GM12878 (cell line): ENCODE measurements at regions not wholly inside any gene's neighbourhood (a gene's known extent, or its start where the extent isn't known, plus 50 kb on each side); places are given as distances from the start of the nearest gene placed in this dataset.
A peak's percentile ranks its signal among the peaks of the same experiment; 100 is the strongest.

Experiments used
- ATAC-seq: fragments of 200-7000 bp; cut with Tn5 transposase; 3 replicates; pipeline ENCODE4 v1.9.1; 2020; ENCODE audit warnings: mild to moderate bottlenecking, moderate library complexity
- BruUV-seq: library from RNA; stranded (reverse); fragments of 400-500 nt; replicated peaks from 2 replicates; lab custom pipeline; 2021; lab: Mats Ljungman, UMichigan
- CTCF ChIA-PET: fragments of 300-600 bp; sonication (Branson Sonifier 250); formaldehyde crosslinking; extraction: SDS; loops from one replicate; lab custom pipeline; 2021; ENCODE audit warnings: inconsistent platforms; lab: Yijun Ruan, JAX
- POLR2A ChIA-PET: fragments of 350-600 bp; formaldehyde crosslinking; extraction: SDS; loops from one replicate; lab custom pipeline; 2021; ENCODE audit warnings: inconsistent platforms; lab: Charles Lee
- RAD21 ChIA-PET: fragments of 300-600 bp; sonication (Branson Sonifier 250); formaldehyde crosslinking; loops from one replicate; lab custom pipeline; 2023; ENCODE audit warnings: antibody characterized with exemption; ENCODE audit not compliant: unreplicated experiment; lab: Charles Lee
- SMC1A ChIA-PET: fragments of 300-600 bp; sonication (Branson Sonifier 250); formaldehyde crosslinking; loops from one replicate; lab custom pipeline; 2023; ENCODE audit not compliant: unreplicated experiment, uncharacterized antibody; lab: Charles Lee
- DNase-seq: peaks from one replicate; pipeline ENCODE4 v3.0.0-alpha.2; 2011; ENCODE audit warnings: low read depth, low spot score
- FAIRE-seq: peaks from 3 replicates; lab custom pipeline; 2011; peaks lifted over from hg19 to GRCh38; lab: Jason Lieb, UNC
- H2AFZ ChIP-seq: 2 replicates; pipeline ENCODE4 v1.6.0; 2011; ENCODE audit warnings: low read depth, low read length, control low read depth; ENCODE audit not compliant: control insufficient read depth
- H3K27ac ChIP-seq: 2 replicates; pipeline ENCODE4 v1.5.1; 2011; ENCODE audit warnings: control low read depth; ENCODE audit not compliant: control insufficient read depth, insufficient read depth
- H3K27me3 ChIP-seq, 2 experiments: replicated peaks in 1 of 2; 2 replicates each; pipeline versions ENCODE4 v1.6.0 to v1.6.1; 2011; ENCODE audit warnings: low read length in 1 of 2; ENCODE audit not compliant: control insufficient read depth in 2 of 2, insufficient read depth in 2 of 2
- H3K36me3 ChIP-seq, 2 experiments: 2 replicates each; pipeline ENCODE4 v1.5.1; 2011; ENCODE audit warnings: low read length in 1 of 2; ENCODE audit not compliant: control insufficient read depth in 2 of 2, insufficient read depth in 2 of 2
- H3K4me1 ChIP-seq: 2 replicates; pipeline ENCODE4 v1.6.1; 2011; ENCODE audit warnings: mild to moderate bottlenecking, low read length, moderate library complexity, mixed read lengths; ENCODE audit not compliant: control insufficient read depth, insufficient read depth
- H3K4me2 ChIP-seq: 2 replicates; pipeline ENCODE4 v1.6.0; 2011; ENCODE audit warnings: control low read depth; ENCODE audit not compliant: control insufficient read depth, insufficient read depth
- H3K4me3 ChIP-seq: fragments of 200-600 bp; sonication (generic); 2 replicates; pipeline ENCODE4 v1.5.1; 2016
- H3K79me2 ChIP-seq: 2 replicates; pipeline ENCODE4 v1.6.0; 2011; ENCODE audit warnings: low read length; ENCODE audit not compliant: control insufficient read depth, insufficient read depth
- H3K9ac ChIP-seq: 2 replicates; pipeline ENCODE4 v1.8.0; 2011; ENCODE audit warnings: low read length, control low read depth, mixed read lengths; ENCODE audit not compliant: control insufficient read depth, insufficient read depth
- H3K9me3 ChIP-seq: replicated peaks from 3 replicates; pipeline ENCODE4 v1.5.1; 2011; ENCODE audit warnings: mild to moderate bottlenecking, low read length; ENCODE audit not compliant: control insufficient read depth, insufficient read depth
- H4K20me1 ChIP-seq: 2 replicates; pipeline ENCODE4 v1.6.0; 2011; ENCODE audit not compliant: control insufficient read depth, insufficient read depth
- DPF2 ChIP-seq: fragments of 450-650 bp; IDR thresholded peaks from 2 replicates; pipeline ENCODE4 v1.6.1; 2017; ENCODE audit warnings: mild to moderate bottlenecking
- HCFC1 ChIP-seq: fragments of 150-350 bp; IDR thresholded peaks from 2 replicates; pipeline ENCODE4 v1.6.1; 2014; ENCODE audit warnings: low read length
- IKZF1 ChIP-seq: fragments of 450-650 bp; conservative IDR thresholded peaks from 2 replicates; pipeline ENCODE4 v1.6.1; 2017; ENCODE audit warnings: antibody characterized with exemption, mild to moderate bottlenecking
- IKZF2 ChIP-seq, 2 experiments: fragments of 450-650 bp; IDR thresholded peaks; 2 replicates each; pipeline ENCODE4 v1.6.1; 2017; ENCODE audit warnings: mild to moderate bottlenecking in 2 of 2, moderate library complexity in 2 of 2
- IRF5 ChIP-seq: fragments of 450-650 bp; IDR thresholded peaks from 2 replicates; pipeline ENCODE4 v1.6.1; 2017; ENCODE audit warnings: borderline replicate concordance
- JUNB ChIP-seq: IDR thresholded peaks from 2 replicates; pipeline ENCODE4 v1.6.1; 2016; ENCODE audit warnings: antibody characterized with exemption, mild to moderate bottlenecking
- MAX ChIP-seq: IDR thresholded peaks from 2 replicates; pipeline ENCODE4 v1.6.1; 2012; ENCODE audit warnings: low read depth, low read length, improper control_type of control experiment
- MEF2B ChIP-seq: fragments of 450-650 bp; IDR thresholded peaks from 2 replicates; pipeline ENCODE4 v1.6.1; 2018; ENCODE audit warnings: mild to moderate bottlenecking, moderate library complexity; ENCODE audit not compliant: partially characterized antibody, poor library complexity, severe bottlenecking
- NBN ChIP-seq: fragments of 450-650 bp; IDR thresholded peaks from 2 replicates; pipeline ENCODE4 v1.6.1; 2016
- NRF1 ChIP-seq: conservative IDR thresholded peaks from 2 replicates; pipeline ENCODE4 v1.6.1; 2011; ENCODE audit warnings: mild to moderate bottlenecking, low read depth, low read length, improper control_type of control experiment
- PAX8 ChIP-seq: fragments of 450-650 bp; IDR thresholded peaks from 2 replicates; pipeline ENCODE4 v1.6.1; 2017; ENCODE audit warnings: mild to moderate bottlenecking, moderate library complexity
- POLR2AphosphoS5 ChIP-seq: IDR thresholded peaks from 2 replicates; pipeline ENCODE4 v1.6.1; 2011; ENCODE audit warnings: mild to moderate bottlenecking, low read length, inconsistent platforms
- RAD51 ChIP-seq: fragments of 450-650 bp; IDR thresholded peaks from 2 replicates; pipeline ENCODE4 v1.6.1; 2016; ENCODE audit warnings: moderate library complexity, mild to moderate bottlenecking, inconsistent platforms
- RUNX3 ChIP-seq: IDR thresholded peaks from 2 replicates; pipeline ENCODE4 v1.6.1; 2012; ENCODE audit warnings: low read length, inconsistent platforms
- SIX5 ChIP-seq: IDR thresholded peaks from 2 replicates; pipeline ENCODE4 v1.6.1; 2011; ENCODE audit warnings: mild to moderate bottlenecking, low read depth, low read length, moderate library complexity; ENCODE audit not compliant: severe bottlenecking
- SKIL ChIP-seq: fragments of 450-650 bp; IDR thresholded peaks from 2 replicates; pipeline ENCODE4 v1.6.1; 2017; ENCODE audit warnings: mild to moderate bottlenecking, low read depth, inconsistent platforms; ENCODE audit not compliant: poor library complexity, severe bottlenecking
- SPI1 ChIP-seq: IDR thresholded peaks from 2 replicates; pipeline ENCODE4 v1.6.1; 2011; ENCODE audit warnings: low read depth, mild to moderate bottlenecking, low read length, moderate library complexity, borderline replicate concordance; ENCODE audit not compliant: insufficient read depth
- USF2 ChIP-seq: IDR thresholded peaks from 2 replicates; pipeline ENCODE4 v1.6.1; 2011; ENCODE audit warnings: low read depth, low read length, improper control_type of control experiment, borderline replicate concordance
- WRNIP1 ChIP-seq: IDR thresholded peaks from 2 replicates; pipeline ENCODE4 v1.6.1; 2011; ENCODE audit warnings: low read depth, low read length, improper control_type of control experiment, borderline replicate concordance
- ZBED1 ChIP-seq: IDR thresholded peaks from 2 replicates; pipeline ENCODE4 v1.6.1; 2016; ENCODE audit warnings: borderline replicate concordance
- WGBS: methylation state at CpG from one replicate; pipeline ENCODE4 v1.1.6; 2016; ENCODE audit warnings: low lambda C conversion rate; ENCODE audit not compliant: insufficient replicate concordance, insufficient coverage; ENCODE audit errors: missing lambda C conversion rate; 5-methylcytosine and 5-hydroxymethylcytosine counted together
- in situ Hi-C: fragments of 300-500 bp; cut with MboI; formaldehyde crosslinking; loops from 9 replicates; pipeline ENCODE4 v1.14.3; 2018; ENCODE audit warnings: mixed read lengths
- intact Hi-C: fragments of 100-400 bp; cut with micrococcal nuclease; formaldehyde crosslinking; loops from one replicate; pipeline ENCODE4 v1.14.2; 2022; ENCODE audit not compliant: unreplicated experiment

GRCh38 chr3:72134989-72135451 lies 350.1 kb upstream of the PROK2 start:
- Histone ChIP-seq H4K20me1 (no peaks in the 10 kb centered on the region), H3K4me1 (peaks cover 32% of the 10 kb centered on the region), H3K9me3 (no peaks in the 10 kb centered on the region), H3K4me3 (no peak overlapping the region), H3K27me3 (no peaks in the 10 kb centered on the region), H3K4me2 (peak overlapping the region; percentile 67), H2AFZ (peak overlapping the region; percentile 8), H3K27ac (peak overlapping the region; percentile 4), H3K79me2 (no peaks in the 10 kb centered on the region), H3K36me3 (no peaks in the 10 kb centered on the region), H3K9ac (no peak overlapping the region; the same call in 1 of the 2 replicates)
- RAD21 ChIA-PET, result interaction anchor here (0.8 to 6.1 kb wide), 4 partner anchors 29 to 150 kb away, joined by 3 to 26 read pairs (median 10); no protein-coding TSS in a partner anchor
- peak; percentile 84 for ATAC-seq
- no peak for DNase-seq
- SMC1A ChIA-PET, result interaction anchor here (1.2 to 2.2 kb wide), 3 partner anchors 32 to 157 kb away, joined by 3 to 7 read pairs (median 4); no protein-coding TSS in a partner anchor
- in situ Hi-C loops (no loop called here), intact Hi-C loops (no loop called here)
- FAIRE-seq, result peak; percentile 27
- no TSS peak for BruUV-seq
- WGBS, result 0% methylated on average over 6 of the region's 6 CpGs
- POLR2A ChIA-PET, result no interaction called here
- CTCF ChIA-PET, result interaction anchor here (0.6 kb wide), 1 partner anchor 80 kb away, joined by 3 read pairs; no protein-coding TSS in a partner anchor
- TF ChIP-seq USF2 (no peak), WRNIP1 (no peak), MAX (no peak), SPI1 (peak; percentile 87), IKZF1 (0 out of 2 replicates have a peak, but pooled peaks have one; percentile 39), RUNX3 (peak; percentile 47; the same call in 1 of the 2 replicates), DPF2 (peak; percentile 41; the same call in 1 of the 2 replicates), MEF2B (peak; percentile 72), IRF5 (no peak), JUNB (peak; percentile 50; the same call in 1 of the 2 replicates), POLR2AphosphoS5 (no peak), NRF1 (no peak), IKZF2 (IDR thresholded peaks at IDR 0.05) (peak in 1 of 2 experiments; percentile 60; a peak in 2 of 4 replicates), PAX8 (no peak), SKIL (peak; percentile 94), RAD51 (no peak; the same call in 1 of the 2 replicates), NBN (0 out of 2 replicates have a peak, but pooled peaks have one; percentile 48), SIX5 (no peak), HCFC1 (no peak), ZBED1 (no peak)
